Endodermal cell (in vitro differentiated cells): ENCODE measurements at regions not wholly inside any gene's neighbourhood (a gene's known extent, or its start where the extent isn't known, plus 50 kb on each side); places are given as distances from the start of the nearest gene placed in this dataset.

ENCODE experiments used
- DNase-seq: peaks from one replicate; pipeline ENCODE4 v3.0.0-alpha.2; 2017
- H3K27ac ChIP-seq: 2 replicates; pipeline ENCODE4 v1.5.1; 2013; ENCODE audit warnings: mild to moderate bottlenecking, low read depth, low read length, moderate library complexity
- H3K27me3 ChIP-seq: 2 replicates; pipeline ENCODE4 v1.6.1; 2013; ENCODE audit warnings: mild to moderate bottlenecking, low read length, moderate library complexity; ENCODE audit not compliant: insufficient read depth, control insufficient read depth, poor library complexity, severe bottlenecking
- H3K36me3 ChIP-seq: 2 replicates; pipeline ENCODE4 v1.7.0; 2013; ENCODE audit warnings: mild to moderate bottlenecking, low read length, moderate library complexity; ENCODE audit not compliant: control insufficient read depth, insufficient read depth
- H3K4me1 ChIP-seq: one replicate; pipeline ENCODE4 v1.7.0; 2013; ENCODE audit warnings: low read length; ENCODE audit not compliant: control insufficient read depth, insufficient read depth
- H3K4me3 ChIP-seq: 2 replicates; pipeline ENCODE4 v1.5.1; 2013; ENCODE audit warnings: mild to moderate bottlenecking, low read length, moderate library complexity
- H3K9ac ChIP-seq: 2 replicates; pipeline ENCODE4 v1.6.1; 2013; ENCODE audit warnings: mild to moderate bottlenecking, low read length, moderate library complexity; ENCODE audit not compliant: poor library complexity, severe bottlenecking; ENCODE audit errors: extremely low read depth
- H3K9me3 ChIP-seq: 2 replicates; pipeline ENCODE4 v1.6.1; 2013; ENCODE audit warnings: mild to moderate bottlenecking, low read length, moderate library complexity; ENCODE audit not compliant: control insufficient read depth
- H3K27ac Mint-ChIP-seq: 2 replicates; pipeline ENCODE4 v1.8.0; 2020; ENCODE audit warnings: mixed read lengths
- H3K27me3 Mint-ChIP-seq: 2 replicates; pipeline ENCODE4 v1.8.0; 2021; ENCODE audit warnings: mild to moderate bottlenecking, mixed read lengths; ENCODE audit not compliant: insufficient read depth
- H3K36me3 Mint-ChIP-seq: 2 replicates; pipeline ENCODE4 v1.8.0; 2020; ENCODE audit warnings: low read depth, mixed read lengths
- H3K4me1 Mint-ChIP-seq: 2 replicates; pipeline ENCODE4 v1.8.0; 2020; ENCODE audit warnings: mixed read lengths
- H3K4me3 Mint-ChIP-seq: 2 replicates; pipeline ENCODE4 v1.8.0; 2020; ENCODE audit warnings: mild to moderate bottlenecking, moderate library complexity, mixed read lengths
- H3K9me3 Mint-ChIP-seq: 2 replicates; pipeline ENCODE4 v1.8.0; 2020; ENCODE audit warnings: mild to moderate bottlenecking, mixed read lengths
- CTCF ChIP-seq: fragments of 200-600 bp; sonication (generic); conservative IDR thresholded peaks from 2 replicates; pipeline ENCODE4 v1.5.0; 2021; ENCODE audit warnings: antibody characterized with exemption, mild to moderate bottlenecking
- WGBS, 2 experiments: methylation state at CpG; one replicate each; pipeline versions ENCODE4 v1.1.5 to v1.1.7; 2013; ENCODE audit warnings: missing lambda C conversion rate in 2 of 2, mixed read lengths in 1 of 2; ENCODE audit not compliant: insufficient coverage in 1 of 2, insufficient read length in 1 of 2; 5-methylcytosine and 5-hydroxymethylcytosine counted together

- Mint-ChIP-seq H3K27ac (no peak overlapping the region), H3K36me3 (no peaks in the 10 kb centered on the region), H3K4me1 (no peaks in the 10 kb centered on the region), H3K4me3 (no peak overlapping the region), H3K27me3 (no peaks in the 10 kb centered on the region), H3K9me3 (no peaks in the 10 kb centered on the region)
- H3K36me3 ChIP-seq = no peaks in the 10 kb centered on the region
- no peak overlapping the region for H3K9ac ChIP-seq
- no peak for TF ChIP-seq CTCF
- no peaks in the 10 kb centered on the region for H3K4me1 ChIP-seq
- no peaks in the 10 kb centered on the region for H3K9me3 ChIP-seq
- DNase-seq = no peak
- H3K27me3 ChIP-seq = no peaks in the 10 kb centered on the region
- H3K27ac ChIP-seq = no peak overlapping the region
- 17 to 73% methylated on average over 1 to 2 of the region's 2 CpGs for WGBS, 2 experiments
- no peak overlapping the region for H3K4me3 ChIP-seq
Measured at GRCh38 chr14:51546099-51546498, 105.6 kb upstream of the FRMD6 start.

- 95 to 100% methylated on average over 2 of the region's 2 CpGs for WGBS, 2 experiments
- no peak overlapping the region for H3K4me3 Mint-ChIP-seq
- no peak overlapping the region for H3K27ac Mint-ChIP-seq
Measured at GRCh38 chr14:51546603-51547258, 105.0 kb upstream of the FRMD6 start.

GRCh38 chr14:51547260-51547659, 104.5 kb upstream of the FRMD6 start:
- Mint-ChIP-seq H3K36me3 (no peaks in the 10 kb centered on the region), H3K9me3 (no peaks in the 10 kb centered on the region), H3K4me3 (no peak overlapping the region), H3K27me3 (no peaks in the 10 kb centered on the region), H3K4me1 (no peaks in the 10 kb centered on the region), H3K27ac (no peak overlapping the region)
- H3K36me3 ChIP-seq = no peaks in the 10 kb centered on the region
- no peaks in the 10 kb centered on the region for H3K4me1 ChIP-seq
- H3K9me3 ChIP-seq = no peaks in the 10 kb centered on the region
- no peak overlapping the region for H3K4me3 ChIP-seq
- no peak for DNase-seq
- H3K27me3 ChIP-seq = no peaks in the 10 kb centered on the region
- no peak overlapping the region for H3K9ac ChIP-seq
- TF ChIP-seq CTCF = no peak
- 83% methylated on average over 1 of the region's 3 CpGs; no CpG with 5 or more reads in 1 of the 2 experiments for WGBS, 2 experiments
- H3K27ac ChIP-seq = peak overlapping the region; percentile 19

More at GRCh38 chr14:51546603-51547258, 105.0 kb upstream of the FRMD6 start:
- H3K27me3 ChIP-seq = no peaks in the 10 kb centered on the region
- Mint-ChIP-seq H3K36me3 (no peaks in the 10 kb centered on the region), H3K9me3 (no peaks in the 10 kb centered on the region), H3K27me3 (no peaks in the 10 kb centered on the region), H3K4me1 (no peaks in the 10 kb centered on the region)
- H3K4me3 ChIP-seq = no peak overlapping the region
- no peak overlapping the region for H3K27ac ChIP-seq
- H3K9ac ChIP-seq = no peak overlapping the region
- no peaks in the 10 kb centered on the region for H3K9me3 ChIP-seq
- TF ChIP-seq CTCF = no peak
- no peaks in the 10 kb centered on the region for H3K4me1 ChIP-seq
- no peaks in the 10 kb centered on the region for H3K36me3 ChIP-seq
- no peak for DNase-seq
